Frontal cortex (tissue), 3 donors: ENCODE measurements at regions not wholly inside any gene's neighbourhood (a gene's known extent, or its start where the extent isn't known, plus 50 kb on each side); places are given as distances from the start of the nearest gene placed in this dataset.
"Not testable (repeated sequence)": the region's sequence is repeated elsewhere in the genome, so short reads cannot be mapped to it uniquely, and the experiment has no call there.

Source experiments
- DNase-seq, 2 donors: peaks; one replicate each; pipeline ENCODE4 v3.0.0; 2012; ENCODE audit warnings: low spot score in 2 of 2
- FAIRE-seq: peaks from 2 replicates; lab custom pipeline; 2012; peaks lifted over from hg19 to GRCh38; lab: Jason Lieb, UNC
- donor health status: control.
- donor health status: control.
- donor health status: control.

GRCh38 chr19:37303591-37304171 is 67.2 kb upstream of the ZNF527 start:
- FAIRE-seq (no peak), DNase-seq (peak; percentile 41 to 57)

GRCh38 chr19:37304190-37304883 is 66.6 kb upstream of the ZNF527 start:
- FAIRE-seq: no peak

GRCh38 chr19:37304884-37305255 is 66.0 kb upstream of the ZNF527 start:
- DNase-seq (peak in 1 of 2 donors; percentile 8), FAIRE-seq (no peak)

More at GRCh38 chr19:37304190-37304883, 66.6 kb upstream of the ZNF527 start:
- peak; percentile 69 to 73 for DNase-seq

GRCh38 chr19:37306383-37306963 is 64.4 kb upstream of the ZNF527 start:
- no peak for FAIRE-seq
- no peak for DNase-seq

- FAIRE-seq: no peak
- DNase-seq: no peak
Measured at GRCh38 chr19:37309834-37310575, 60.9 kb upstream of the ZNF527 start.

- FAIRE-seq, DNase-seq: not testable (repeated sequence)
Measured at GRCh38 chr19:37312531-37313334, 58.2 kb upstream of the ZNF527 start.

GRCh38 chr19:37313335-37313627 is 57.6 kb upstream of the ZNF527 start:
- FAIRE-seq (no peak), DNase-seq (no peak)

GRCh38 chr19:37317403-37318209 is 53.3 kb upstream of the ZNF527 start:
- peak; percentile 82 to 93 for DNase-seq
- FAIRE-seq: peak; percentile 97

GRCh38 chr19:37320988-37321387 is 49.9 kb upstream of the ZNF527 start:
- FAIRE-seq, DNase-seq: not testable (repeated sequence)
